ENCODE measurements at regions not wholly inside any gene's neighbourhood (a gene's known extent, or its start where the extent isn't known, plus 50 kb on each side); places are given as distances from the start of the nearest gene placed in this dataset.

GRCh38 chr11:27783701-27784355 lies 83.6 kb upstream of the BDNF start:
- Mint-ChIP-seq H3K36me3 (no peaks in the 10 kb centered on the region), H3K4me3 (no peak overlapping the region), H3K4me1 (no peaks in the 10 kb centered on the region), H3K27me3 (ENCODE audit: low read depth in 3 of 3) (no peaks in the 10 kb centered on the region), H3K27ac (no peak overlapping the region), H3K9me3 (peaks cover 0 to 9% (median 2%) of the 10 kb centered on the region in 7 donors)
- H3K27ac ChIP-seq (ENCODE audit: low read depth in 1 of 2, low read length in 2 of 2), result no peak overlapping the region
- intact Hi-C loops (cut with micrococcal nuclease), result no loop called here
- H3K27me3 ChIP-seq (ENCODE audit: control insufficient read depth in 2 of 2, insufficient read depth in 2 of 2, low read length in 2 of 2), result no peaks in the 10 kb centered on the region
- H3K9ac ChIP-seq (ENCODE audit: insufficient read depth, low read length, poor library complexity, severe bottlenecking), result no peak overlapping the region
- DNase-seq, result no peak
- no CpG with 5 or more reads among the region's 5 CpGs for WGBS (ENCODE audit: insufficient coverage)
- H4K20me1 ChIP-seq (ENCODE audit: insufficient read depth, low read length), result no peaks in the 10 kb centered on the region
- no peaks in the 10 kb centered on the region for H3K36me3 ChIP-seq (replicated peaks in 1 of 2; ENCODE audit: control insufficient read depth in 1 of 2, insufficient read depth in 2 of 2, low read length in 2 of 2)
- H3K4me1 ChIP-seq (ENCODE audit: control insufficient read depth in 1 of 2, insufficient read depth in 2 of 2, low read length in 2 of 2), result no peaks in the 10 kb centered on the region
- H3K79me2 ChIP-seq (ENCODE audit: insufficient read depth, low read length), result no peaks in the 10 kb centered on the region
- no peaks in the 10 kb centered on the region for H3K9me3 ChIP-seq (replicated peaks in 1 of 2; ENCODE audit: control insufficient read depth in 1 of 2, insufficient read depth in 1 of 2, low read length in 2 of 2)
- no peak for TF ChIP-seq CTCF (IDR thresholded peaks at IDR 0.05)
- H3K4me3 ChIP-seq (replicated peaks in 1 of 3; ENCODE audit: low read depth in 2 of 3, low read length in 3 of 3), result no peak overlapping the region
- no peak overlapping the region for H2AFZ ChIP-seq (ENCODE audit: insufficient read depth, low read depth, low read length, poor library complexity, severe bottlenecking)
- no peak overlapping the region for H3K4me2 ChIP-seq (replicated peaks; ENCODE audit: extremely low read depth, low read length, poor library complexity, severe bottlenecking)

- intact Hi-C loops (cut with micrococcal nuclease), result no loop called here
- WGBS (ENCODE audit: insufficient coverage), result no CpG with 5 or more reads among the region's 3 CpGs
Measured at GRCh38 chr11:27777033-27777432, 76.8 kb upstream of the BDNF start.

More at GRCh38 chr11:27777033-27777432, 76.8 kb upstream of the BDNF start:
- Mint-ChIP-seq H3K27me3 (ENCODE audit: low read depth in 3 of 3) (no peaks in the 10 kb centered on the region), H3K9me3 (peaks cover 0 to 5% (median 0%) of the 10 kb centered on the region in 7 donors), H3K4me3 (no peak overlapping the region), H3K4me1 (no peaks in the 10 kb centered on the region), H3K27ac (no peak overlapping the region), H3K36me3 (no peaks in the 10 kb centered on the region)
- Histone ChIP-seq H3K9me3 (replicated peaks in 1 of 2; ENCODE audit: control insufficient read depth in 1 of 2, insufficient read depth in 1 of 2, low read length in 2 of 2) (peaks cover 0 to 3% of the 10 kb centered on the region in 2 donors), H4K20me1 (ENCODE audit: insufficient read depth, low read length) (no peaks in the 10 kb centered on the region), H2AFZ (ENCODE audit: insufficient read depth, low read depth, low read length, poor library complexity, severe bottlenecking) (no peak overlapping the region), H3K36me3 (replicated peaks in 1 of 2; ENCODE audit: control insufficient read depth in 1 of 2, insufficient read depth in 2 of 2, low read length in 2 of 2) (no peaks in the 10 kb centered on the region), H3K79me2 (ENCODE audit: insufficient read depth, low read length) (no peaks in the 10 kb centered on the region), H3K27ac (ENCODE audit: low read depth in 1 of 2, low read length in 2 of 2) (no peak overlapping the region), H3K4me1 (ENCODE audit: control insufficient read depth in 1 of 2, insufficient read depth in 2 of 2, low read length in 2 of 2) (no peaks in the 10 kb centered on the region), H3K9ac (ENCODE audit: insufficient read depth, low read length, poor library complexity, severe bottlenecking) (no peak overlapping the region), H3K4me2 (replicated peaks; ENCODE audit: extremely low read depth, low read length, poor library complexity, severe bottlenecking) (no peak overlapping the region), H3K27me3 (ENCODE audit: control insufficient read depth in 2 of 2, insufficient read depth in 2 of 2, low read length in 2 of 2) (no peaks in the 10 kb centered on the region), H3K4me3 (replicated peaks in 1 of 3; ENCODE audit: low read depth in 2 of 3, low read length in 3 of 3) (no peak overlapping the region)
- TF ChIP-seq CTCF (IDR thresholded peaks at IDR 0.05), result no peak
- DNase-seq, result no peak

Measured in CD14-positive monocyte (primary cell).